RWPE1 (cell line): ENCODE measurements at regions not wholly inside any gene's neighbourhood (a gene's known extent, or its start where the extent isn't known, plus 50 kb on each side); places are given as distances from the start of the nearest gene placed in this dataset.
"Not testable (repeated sequence)": the region's sequence is repeated elsewhere in the genome, so short reads cannot be mapped to it uniquely, and the experiment has no call there.

Experiments
- CTCF ChIA-PET: fragments of 350-600 bp; sonication (Branson Sonifier 250); formaldehyde crosslinking; extraction: SDS; loops from one replicate; lab custom pipeline; 2021; lab: Yijun Ruan, JAX
- POLR2A ChIA-PET: fragments of 400-600 bp; formaldehyde crosslinking; extraction: SDS; loops from one replicate; lab custom pipeline; 2020; ENCODE audit warnings: antibody characterized with exemption; ENCODE audit not compliant: low non-redundant PET; lab: Yijun Ruan, JAX
- DNase-seq: peaks from one replicate; pipeline ENCODE4 v3.0.0; 2012; ENCODE audit warnings: low spot score
- H3K27ac ChIP-seq: fragments of 450-650 bp; 2 replicates; pipeline ENCODE4 v1.5.1; 2017
- TF ChIP-seq, protein P1 (sequence below): fragments of 450-650 bp; conservative IDR thresholded peaks from 2 replicates; pipeline ENCODE4 v1.5.1; 2017; ENCODE audit warnings: low read depth, mild to moderate bottlenecking

- CTCF ChIA-PET: no interaction called here
- POLR2A ChIA-PET: interaction anchor here (0.7 kb wide), 1 partner anchor 184 kb away, joined by 3 read pairs; no protein-coding TSS in a partner anchor
- peak; percentile 74 for DNase-seq
- H3K27ac ChIP-seq: peak overlapping the region; percentile 72
- TF ChIP-seq, protein P1, sequence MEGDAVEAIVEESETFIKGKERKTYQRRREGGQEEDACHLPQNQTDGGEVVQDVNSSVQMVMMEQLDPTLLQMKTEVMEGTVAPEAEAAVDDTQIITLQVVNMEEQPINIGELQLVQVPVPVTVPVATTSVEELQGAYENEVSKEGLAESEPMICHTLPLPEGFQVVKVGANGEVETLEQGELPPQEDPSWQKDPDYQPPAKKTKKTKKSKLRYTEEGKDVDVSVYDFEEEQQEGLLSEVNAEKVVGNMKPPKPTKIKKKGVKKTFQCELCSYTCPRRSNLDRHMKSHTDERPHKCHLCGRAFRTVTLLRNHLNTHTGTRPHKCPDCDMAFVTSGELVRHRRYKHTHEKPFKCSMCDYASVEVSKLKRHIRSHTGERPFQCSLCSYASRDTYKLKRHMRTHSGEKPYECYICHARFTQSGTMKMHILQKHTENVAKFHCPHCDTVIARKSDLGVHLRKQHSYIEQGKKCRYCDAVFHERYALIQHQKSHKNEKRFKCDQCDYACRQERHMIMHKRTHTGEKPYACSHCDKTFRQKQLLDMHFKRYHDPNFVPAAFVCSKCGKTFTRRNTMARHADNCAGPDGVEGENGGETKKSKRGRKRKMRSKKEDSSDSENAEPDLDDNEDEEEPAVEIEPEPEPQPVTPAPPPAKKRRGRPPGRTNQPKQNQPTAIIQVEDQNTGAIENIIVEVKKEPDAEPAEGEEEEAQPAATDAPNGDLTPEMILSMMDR: no peak
Measured at GRCh38 chr2:242088471-242089212, 219.1 kb downstream of the RTP5 start.

GRCh38 chr2:242089213-242089549, 219.7 kb downstream of the RTP5 start:
- not testable (repeated sequence) for DNase-seq, H3K27ac ChIP-seq
- POLR2A ChIA-PET: interaction anchor here (0.7 kb wide), 1 partner anchor 185 kb away, joined by 3 read pairs; no protein-coding TSS in a partner anchor
- CTCF ChIA-PET: interaction anchor here (0.6 kb wide), 1 partner anchor 139 kb away, joined by 3 read pairs; no protein-coding TSS in a partner anchor

GRCh38 chr2:242097278-242097677, 227.7 kb downstream of the RTP5 start:
- CTCF ChIA-PET, DNase-seq, H3K27ac ChIP-seq, POLR2A ChIA-PET: not testable (repeated sequence)

DNA sequence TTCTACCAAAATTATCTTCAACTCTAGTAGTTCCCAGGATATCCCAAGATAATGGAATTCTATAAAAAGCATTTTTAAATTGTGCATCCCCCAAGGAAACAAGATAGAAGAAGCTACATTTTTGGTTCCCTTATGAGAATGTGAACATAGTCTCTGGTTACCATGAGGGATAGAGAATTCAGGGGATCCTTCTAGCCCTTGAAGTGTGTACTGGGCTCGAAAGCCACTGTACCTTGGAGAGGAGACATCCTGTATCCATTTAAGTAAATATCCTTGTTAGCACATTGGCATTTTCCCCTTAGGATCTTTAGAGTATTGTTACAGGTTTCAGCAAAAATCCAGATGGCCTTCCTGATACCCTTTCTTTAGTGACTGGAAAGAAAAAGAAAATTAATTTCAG, 228.5 kb downstream of the RTP5 start:
- no peak overlapping the region for H3K27ac ChIP-seq
- CTCF ChIA-PET: no interaction called here
- no peak for DNase-seq
- POLR2A ChIA-PET: no interaction called here
- TF ChIP-seq, protein P1: no peak

GRCh38 chr2:242098445-242099128, 229.1 kb downstream of the RTP5 start:
- H3K27ac ChIP-seq: no peak overlapping the region
- CTCF ChIA-PET: no interaction called here
- POLR2A ChIA-PET: no interaction called here
- DNase-seq: no peak
- TF ChIP-seq, protein P1: no peak

GRCh38 chr2:242103093-242103492, 233.6 kb downstream of the RTP5 start:
- H3K27ac ChIP-seq, DNase-seq, POLR2A ChIA-PET, CTCF ChIA-PET: not testable (repeated sequence)

DNA sequence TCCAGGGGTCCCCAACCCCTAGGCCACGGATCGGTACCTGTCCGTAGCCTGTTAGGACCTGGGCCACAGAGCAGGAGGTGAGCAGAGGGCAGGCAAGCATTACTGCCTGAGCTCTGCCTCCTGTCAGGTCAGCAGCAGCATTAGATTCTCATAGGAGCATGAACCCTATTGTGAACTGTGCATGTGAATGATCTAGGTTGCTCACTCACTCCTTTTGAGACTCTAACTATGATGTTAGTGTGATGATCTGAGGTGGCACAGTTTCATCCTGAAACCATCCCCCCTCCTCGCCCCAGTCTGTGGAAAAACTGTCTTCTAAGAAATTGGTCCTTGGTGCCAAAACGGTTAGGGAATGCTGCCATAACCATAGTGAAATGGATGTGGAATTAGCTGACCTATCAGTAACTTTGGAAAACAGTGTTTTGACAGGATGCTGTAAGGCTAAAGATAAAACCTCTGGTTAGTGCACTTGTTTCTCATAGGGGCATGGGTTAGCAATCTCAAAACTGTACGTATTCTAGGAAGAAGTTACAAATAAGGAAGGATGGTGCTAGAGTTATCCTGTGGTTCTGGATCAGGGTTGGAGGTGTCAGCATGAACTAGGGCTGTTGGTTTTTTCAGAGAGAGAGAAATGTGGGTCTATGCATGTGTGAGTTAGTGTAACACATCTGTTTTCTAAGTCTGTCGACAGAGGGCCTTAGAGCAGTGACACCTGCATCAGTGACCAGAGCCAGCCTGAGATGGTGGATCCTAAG, 234.8 kb downstream of the RTP5 start:
- POLR2A ChIA-PET, H3K27ac ChIP-seq, DNase-seq, CTCF ChIA-PET: not testable (repeated sequence)

DNA sequence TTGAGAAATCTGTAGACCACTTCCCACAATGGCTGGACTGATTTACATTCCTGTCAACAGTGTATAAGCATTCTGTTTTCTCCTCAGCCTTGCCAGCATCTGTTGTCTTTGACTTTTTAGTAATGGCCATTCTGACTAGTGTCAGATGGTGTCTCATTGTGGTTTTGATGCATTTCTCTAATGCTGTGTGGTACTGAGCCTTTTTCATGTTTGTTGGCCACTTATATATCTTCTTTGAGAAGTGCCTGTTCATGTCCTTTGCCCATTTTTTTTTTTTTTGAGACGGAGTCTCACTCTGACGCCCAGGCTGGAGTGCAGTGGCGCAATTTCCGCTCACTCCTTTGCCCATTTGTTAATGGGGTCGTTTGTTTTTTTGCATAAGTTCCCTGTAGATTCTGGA, 237.5 kb downstream of the RTP5 start:
- CTCF ChIA-PET, H3K27ac ChIP-seq, POLR2A ChIA-PET, DNase-seq: not testable (repeated sequence)

GRCh38 chr2:242108797-242109500, 239.4 kb downstream of the RTP5 start:
- CTCF ChIA-PET, DNase-seq, POLR2A ChIA-PET, H3K27ac ChIP-seq: not testable (repeated sequence)

DNA sequence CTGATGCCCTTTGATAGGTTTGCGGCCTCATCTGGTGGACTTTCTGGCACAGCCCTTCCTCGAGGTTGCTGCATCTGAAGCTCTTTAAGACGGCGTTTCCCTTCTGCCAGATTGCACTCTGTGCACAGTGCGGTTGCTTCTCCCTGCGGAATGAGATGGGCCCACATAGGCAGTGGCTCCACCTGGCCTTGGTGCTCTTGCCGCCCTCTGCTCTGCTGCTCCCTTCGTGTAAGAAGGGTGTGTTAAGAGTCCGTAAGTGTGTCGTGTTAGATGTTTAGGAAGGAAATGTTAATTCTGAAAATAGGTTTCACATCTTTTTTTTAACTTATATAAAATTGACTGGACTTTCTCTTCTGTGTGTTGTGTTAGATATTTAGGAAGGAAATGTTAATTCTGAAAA, 240.3 kb downstream of the RTP5 start:
- DNase-seq, H3K27ac ChIP-seq, CTCF ChIA-PET, POLR2A ChIA-PET: not testable (repeated sequence)

GRCh38 chr2:242111954-242112353, 242.4 kb downstream of the RTP5 start:
- DNase-seq, CTCF ChIA-PET, POLR2A ChIA-PET, H3K27ac ChIP-seq: not testable (repeated sequence)

- POLR2A ChIA-PET, CTCF ChIA-PET, DNase-seq, H3K27ac ChIP-seq: not testable (repeated sequence)
Measured at GRCh38 chr2:242113492-242113891, 244.0 kb downstream of the RTP5 start.

- DNase-seq, H3K27ac ChIP-seq, POLR2A ChIA-PET, CTCF ChIA-PET: not testable (repeated sequence)
Measured at GRCh38 chr2:242116676-242117075, 247.1 kb downstream of the RTP5 start.
